GM23248 (cell line): ENCODE measurements at regions not wholly inside any gene's neighbourhood (a gene's known extent, or its start where the extent isn't known, plus 50 kb on each side); places are given as distances from the start of the nearest gene placed in this dataset.

Experiments
- EZH2 ChIP-seq: fragments of 200-600 bp; sonication (generic); IDR thresholded peaks from 2 replicates; pipeline ENCODE4 v1.6.1; 2018; ENCODE audit warnings: antibody characterized with exemption, mild to moderate bottlenecking; ENCODE audit not compliant: insufficient read depth, poor library complexity, severe bottlenecking
- EZH2phosphoT487 ChIP-seq: fragments of 200-600 bp; sonication (generic); IDR thresholded peaks from 2 replicates; pipeline ENCODE4 v1.6.1; 2018; ENCODE audit warnings: antibody characterized with exemption, moderate library complexity, mild to moderate bottlenecking, low read depth; ENCODE audit not compliant: insufficient read depth

DNA sequence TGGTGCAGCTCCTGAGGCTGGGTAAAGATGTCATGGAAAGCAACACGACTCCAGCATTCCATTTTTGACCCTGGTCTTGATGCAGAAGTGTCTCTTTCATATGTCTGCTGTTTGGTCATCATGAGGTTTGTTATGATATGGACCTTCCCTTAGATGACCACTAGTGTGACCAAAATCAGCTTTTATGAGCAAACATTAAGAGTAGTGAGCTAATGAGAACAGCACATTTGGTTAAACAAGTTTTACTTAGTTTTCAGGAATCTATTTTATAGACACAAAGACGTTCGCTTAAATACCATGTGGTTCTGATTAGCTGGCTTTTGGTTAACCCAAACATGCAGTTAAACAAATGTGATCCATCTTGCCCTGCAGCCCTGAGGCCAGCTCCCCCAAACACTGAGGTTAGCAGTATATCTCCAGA, 56.7 kb upstream of the ACTBL2 start:
- TF ChIP-seq EZH2phosphoT487 (no peak), EZH2 (no peak)
